GM10266 (cell line): ENCODE measurements at regions not wholly inside any gene's neighbourhood (a gene's known extent, or its start where the extent isn't known, plus 50 kb on each side); places are given as distances from the start of the nearest gene placed in this dataset.
A peak's percentile ranks its signal among the peaks of the same experiment; 100 is the strongest.
"Not testable (repeated sequence)": the region's sequence is repeated elsewhere in the genome, so short reads cannot be mapped to it uniquely, and the experiment has no call there.

ENCODE experiments used
- DNase-seq: peaks from one replicate; pipeline ENCODE4 v3.0.0; 2012; ENCODE audit errors: extremely low spot score
- TF ChIP-seq, protein P1 (sequence below): IDR thresholded peaks from 2 replicates; pipeline ENCODE4 v1.5.1; 2012; ENCODE audit warnings: mild to moderate bottlenecking, low read depth; ENCODE audit not compliant: control insufficient read depth, insufficient read depth; ENCODE audit errors: missing control alignments

GRCh38 chrX:131881194-131881593 lies 141.9 kb upstream of the STK26 start:
- DNase-seq, result no peak
- TF ChIP-seq, protein P1, sequence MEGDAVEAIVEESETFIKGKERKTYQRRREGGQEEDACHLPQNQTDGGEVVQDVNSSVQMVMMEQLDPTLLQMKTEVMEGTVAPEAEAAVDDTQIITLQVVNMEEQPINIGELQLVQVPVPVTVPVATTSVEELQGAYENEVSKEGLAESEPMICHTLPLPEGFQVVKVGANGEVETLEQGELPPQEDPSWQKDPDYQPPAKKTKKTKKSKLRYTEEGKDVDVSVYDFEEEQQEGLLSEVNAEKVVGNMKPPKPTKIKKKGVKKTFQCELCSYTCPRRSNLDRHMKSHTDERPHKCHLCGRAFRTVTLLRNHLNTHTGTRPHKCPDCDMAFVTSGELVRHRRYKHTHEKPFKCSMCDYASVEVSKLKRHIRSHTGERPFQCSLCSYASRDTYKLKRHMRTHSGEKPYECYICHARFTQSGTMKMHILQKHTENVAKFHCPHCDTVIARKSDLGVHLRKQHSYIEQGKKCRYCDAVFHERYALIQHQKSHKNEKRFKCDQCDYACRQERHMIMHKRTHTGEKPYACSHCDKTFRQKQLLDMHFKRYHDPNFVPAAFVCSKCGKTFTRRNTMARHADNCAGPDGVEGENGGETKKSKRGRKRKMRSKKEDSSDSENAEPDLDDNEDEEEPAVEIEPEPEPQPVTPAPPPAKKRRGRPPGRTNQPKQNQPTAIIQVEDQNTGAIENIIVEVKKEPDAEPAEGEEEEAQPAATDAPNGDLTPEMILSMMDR, result no peak

GRCh38 chrX:131885042-131885441 lies 138.1 kb upstream of the STK26 start:
- not testable (repeated sequence) for DNase-seq

DNA sequence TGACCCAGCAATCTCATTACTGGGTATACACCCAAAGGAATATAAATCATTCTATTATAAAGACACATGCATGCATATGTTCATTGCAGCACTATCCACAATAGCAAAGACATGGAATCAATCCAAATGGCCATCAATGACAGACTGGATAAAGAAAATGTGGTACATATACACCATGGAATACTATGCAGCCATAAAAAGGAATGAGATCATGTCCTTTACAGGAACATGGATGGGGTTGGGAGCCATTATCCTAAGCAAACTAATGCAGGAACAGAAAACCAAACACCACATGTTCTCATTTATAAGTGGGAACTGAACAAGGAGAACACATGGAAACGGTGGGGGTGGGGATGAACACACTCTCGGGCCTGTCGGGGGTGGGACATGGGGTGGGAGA lies 129.2 kb upstream of the STK26 start:
- not testable (repeated sequence) for DNase-seq

DNA sequence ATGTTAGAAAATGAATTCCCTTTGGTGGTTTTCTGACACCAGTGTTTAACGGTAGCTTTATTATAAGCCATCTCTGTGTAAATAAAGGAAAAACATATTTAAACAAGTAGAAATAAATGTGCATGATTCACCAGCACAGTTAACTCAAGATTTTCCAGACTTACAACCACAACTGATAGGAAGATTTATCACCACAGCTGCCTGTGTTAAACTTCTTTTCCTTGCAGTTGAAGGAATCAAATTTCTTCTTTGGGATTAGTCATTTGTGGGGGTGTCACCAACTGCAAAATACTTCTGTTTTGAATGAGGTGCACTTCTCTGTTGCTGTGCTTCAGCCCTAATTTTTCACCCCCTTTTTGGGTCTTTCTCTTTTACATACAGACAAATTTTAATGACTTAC lies 128.1 kb upstream of the STK26 start:
- DNase-seq, result no peak
- TF ChIP-seq, protein P1, result no peak

DNA sequence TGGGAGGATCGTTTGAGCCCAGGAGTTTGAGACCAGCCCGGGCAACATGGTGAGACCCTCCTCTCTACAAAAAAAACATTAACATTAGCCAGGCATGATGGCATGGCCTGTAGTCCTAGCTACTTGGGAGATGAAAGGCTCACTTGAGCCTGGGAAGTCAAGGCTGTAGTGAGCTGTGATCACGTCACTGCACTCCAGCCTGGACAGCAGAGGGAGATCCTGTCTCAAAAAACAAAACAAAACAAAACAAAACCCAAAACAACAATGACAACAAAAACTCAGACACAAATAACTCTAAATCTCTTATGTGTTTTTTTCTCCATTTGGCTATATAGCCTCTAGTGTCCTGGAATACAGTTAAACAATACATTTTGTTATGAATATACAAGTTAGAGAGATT lies 127.3 kb upstream of the STK26 start:
- no peak for DNase-seq
- TF ChIP-seq, protein P1, result peak; percentile 21

- TF ChIP-seq, protein P1, result no peak
- no peak for DNase-seq
Observed at GRCh38 chrX:131901546-131901945, 121.6 kb upstream of the STK26 start.

GRCh38 chrX:131907488-131908314 lies 115.4 kb upstream of the STK26 start:
- TF ChIP-seq, protein P1, result no peak
- DNase-seq, result no peak

DNA sequence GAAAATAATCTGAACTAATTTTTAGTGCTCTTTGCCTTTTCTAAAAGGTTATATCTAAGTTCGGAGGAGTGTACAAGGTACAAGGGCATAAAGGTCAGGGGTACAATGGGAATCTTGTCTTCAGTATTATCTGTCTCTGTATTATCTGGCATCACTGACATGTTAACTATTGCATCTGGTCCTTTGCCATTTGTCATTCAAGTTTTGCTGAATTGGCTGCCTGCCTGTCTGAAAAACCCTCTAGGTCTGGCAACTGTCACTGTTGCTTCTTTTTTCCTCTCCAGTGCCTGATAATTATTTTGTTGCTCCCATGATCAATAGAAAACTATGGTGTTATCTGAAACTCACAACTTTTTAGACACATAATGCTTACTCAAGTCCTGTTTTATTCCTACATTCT lies 112.5 kb upstream of the STK26 start:
- no peak for DNase-seq
- TF ChIP-seq, protein P1, result no peak
